Chondrocyte (in vitro differentiated cells): ENCODE measurements at regions not wholly inside any gene's neighbourhood (a gene's known extent, or its start where the extent isn't known, plus 50 kb on each side); places are given as distances from the start of the nearest gene placed in this dataset.

Experiments used
- DNase-seq: peaks from one replicate; pipeline ENCODE4 v3.0.0; 2021; ENCODE audit warnings: mixed read lengths, low spot score
- H3K27ac Mint-ChIP-seq: one replicate; pipeline ENCODE4 v1.8.0; 2021; ENCODE audit warnings: mild to moderate bottlenecking, moderate library complexity, mixed read lengths; ENCODE audit not compliant: unreplicated experiment
- H3K27me3 Mint-ChIP-seq: 2 replicates; pipeline ENCODE4 v1.8.0; 2021; ENCODE audit warnings: low read depth, mixed read lengths
- H3K36me3 Mint-ChIP-seq: 2 replicates; pipeline ENCODE4 v1.8.0; 2021; ENCODE audit warnings: low read depth, mixed read lengths
- H3K4me1 Mint-ChIP-seq: 2 replicates; pipeline ENCODE4 v1.8.0; 2021; ENCODE audit warnings: low read depth, mild to moderate bottlenecking, mixed read lengths
- H3K4me3 Mint-ChIP-seq: one replicate; pipeline ENCODE4 v1.8.0; 2021; ENCODE audit warnings: mild to moderate bottlenecking, moderate library complexity, mixed read lengths; ENCODE audit not compliant: unreplicated experiment
- H3K9me3 Mint-ChIP-seq: 2 replicates; pipeline ENCODE4 v1.8.0; 2021; ENCODE audit warnings: low read depth, mixed read lengths
- TF ChIP-seq, protein P1 (sequence below): fragments of 200-600 bp; sonication (generic); IDR thresholded peaks from 2 replicates; pipeline ENCODE4 v1.5.0; 2021; ENCODE audit warnings: antibody characterized with exemption, mild to moderate bottlenecking, moderate library complexity

DNA sequence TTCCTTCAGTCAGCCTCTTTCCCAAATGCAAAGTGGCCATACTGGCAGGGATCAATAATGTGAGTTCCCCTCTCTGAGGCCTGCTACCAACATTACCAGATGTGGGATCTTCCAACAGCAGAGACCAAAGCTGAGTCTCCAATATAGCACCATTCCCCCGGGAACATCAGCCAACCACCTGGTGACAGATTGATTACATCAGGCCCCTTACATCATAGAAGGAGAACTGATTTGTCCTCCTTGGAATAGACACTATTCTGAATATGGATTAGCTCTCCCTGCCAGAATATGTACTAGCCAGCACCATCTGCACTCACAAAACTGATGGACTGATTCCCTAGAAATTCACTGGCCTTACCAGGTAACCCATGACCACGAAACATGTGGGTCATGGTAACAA, 61.9 kb upstream of the CARMIL1 start:
- no peak for DNase-seq
- TF ChIP-seq, protein P1, sequence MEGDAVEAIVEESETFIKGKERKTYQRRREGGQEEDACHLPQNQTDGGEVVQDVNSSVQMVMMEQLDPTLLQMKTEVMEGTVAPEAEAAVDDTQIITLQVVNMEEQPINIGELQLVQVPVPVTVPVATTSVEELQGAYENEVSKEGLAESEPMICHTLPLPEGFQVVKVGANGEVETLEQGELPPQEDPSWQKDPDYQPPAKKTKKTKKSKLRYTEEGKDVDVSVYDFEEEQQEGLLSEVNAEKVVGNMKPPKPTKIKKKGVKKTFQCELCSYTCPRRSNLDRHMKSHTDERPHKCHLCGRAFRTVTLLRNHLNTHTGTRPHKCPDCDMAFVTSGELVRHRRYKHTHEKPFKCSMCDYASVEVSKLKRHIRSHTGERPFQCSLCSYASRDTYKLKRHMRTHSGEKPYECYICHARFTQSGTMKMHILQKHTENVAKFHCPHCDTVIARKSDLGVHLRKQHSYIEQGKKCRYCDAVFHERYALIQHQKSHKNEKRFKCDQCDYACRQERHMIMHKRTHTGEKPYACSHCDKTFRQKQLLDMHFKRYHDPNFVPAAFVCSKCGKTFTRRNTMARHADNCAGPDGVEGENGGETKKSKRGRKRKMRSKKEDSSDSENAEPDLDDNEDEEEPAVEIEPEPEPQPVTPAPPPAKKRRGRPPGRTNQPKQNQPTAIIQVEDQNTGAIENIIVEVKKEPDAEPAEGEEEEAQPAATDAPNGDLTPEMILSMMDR = no peak
- no peak overlapping the region for H3K27ac Mint-ChIP-seq
- H3K4me1 Mint-ChIP-seq = peaks cover 3% of the 10 kb centered on the region
- H3K27me3 Mint-ChIP-seq = no peaks in the 10 kb centered on the region
- no peaks in the 10 kb centered on the region for H3K9me3 Mint-ChIP-seq
- no peaks in the 10 kb centered on the region for H3K36me3 Mint-ChIP-seq
- H3K4me3 Mint-ChIP-seq = no peak overlapping the region

DNA sequence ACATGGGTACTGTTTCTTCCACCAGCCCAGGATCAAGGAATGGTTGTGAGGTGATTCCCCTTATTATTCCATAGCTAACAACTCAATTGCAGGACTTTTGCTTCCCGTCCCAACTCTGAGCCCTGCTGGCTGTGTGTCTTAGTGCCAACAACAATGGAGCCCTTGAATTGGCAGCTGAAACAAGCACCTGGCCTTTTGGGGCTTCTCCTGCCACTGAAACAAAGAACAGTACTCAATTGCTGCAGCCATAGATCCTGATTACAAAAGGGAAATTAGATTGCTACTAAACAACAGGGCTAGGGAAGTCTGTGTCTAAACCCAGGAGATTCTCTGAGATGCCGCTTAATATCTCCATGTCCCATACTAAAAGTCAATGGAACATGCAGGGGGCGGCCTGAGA, 61.3 kb upstream of the CARMIL1 start:
- peaks cover 4% of the 10 kb centered on the region for H3K4me1 Mint-ChIP-seq
- DNase-seq = no peak
- TF ChIP-seq, protein P1 = no peak
- no peaks in the 10 kb centered on the region for H3K27me3 Mint-ChIP-seq
- no peak overlapping the region for H3K4me3 Mint-ChIP-seq
- H3K27ac Mint-ChIP-seq = no peak overlapping the region
- no peaks in the 10 kb centered on the region for H3K9me3 Mint-ChIP-seq
- no peaks in the 10 kb centered on the region for H3K36me3 Mint-ChIP-seq

DNA sequence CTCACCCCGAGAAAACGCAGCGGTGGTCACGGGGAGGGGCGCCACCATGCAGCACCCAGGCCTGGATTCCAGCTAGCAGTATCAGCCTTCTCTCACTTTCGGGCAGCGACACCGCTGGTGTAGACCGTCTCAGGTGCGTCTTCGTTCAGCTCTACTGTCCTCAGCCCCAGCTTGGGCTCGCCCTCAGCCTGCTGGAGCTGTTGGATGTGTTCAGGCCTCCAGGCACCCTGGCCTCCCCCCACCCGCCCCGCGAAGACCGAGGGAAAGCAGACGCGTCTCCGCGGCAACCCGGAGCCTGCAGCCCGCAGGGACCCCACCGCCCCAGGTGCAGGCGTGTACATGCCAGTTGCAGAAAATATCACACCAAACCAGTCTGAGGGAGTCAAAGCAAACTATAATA, 60.8 kb upstream of the CARMIL1 start:
- no peak overlapping the region for H3K27ac Mint-ChIP-seq
- H3K9me3 Mint-ChIP-seq = no peaks in the 10 kb centered on the region
- TF ChIP-seq, protein P1 = no peak
- peaks cover 8% of the 10 kb centered on the region for H3K4me1 Mint-ChIP-seq
- no peaks in the 10 kb centered on the region for H3K27me3 Mint-ChIP-seq
- no peak for DNase-seq
- H3K4me3 Mint-ChIP-seq = no peak overlapping the region
- no peaks in the 10 kb centered on the region for H3K36me3 Mint-ChIP-seq

DNA sequence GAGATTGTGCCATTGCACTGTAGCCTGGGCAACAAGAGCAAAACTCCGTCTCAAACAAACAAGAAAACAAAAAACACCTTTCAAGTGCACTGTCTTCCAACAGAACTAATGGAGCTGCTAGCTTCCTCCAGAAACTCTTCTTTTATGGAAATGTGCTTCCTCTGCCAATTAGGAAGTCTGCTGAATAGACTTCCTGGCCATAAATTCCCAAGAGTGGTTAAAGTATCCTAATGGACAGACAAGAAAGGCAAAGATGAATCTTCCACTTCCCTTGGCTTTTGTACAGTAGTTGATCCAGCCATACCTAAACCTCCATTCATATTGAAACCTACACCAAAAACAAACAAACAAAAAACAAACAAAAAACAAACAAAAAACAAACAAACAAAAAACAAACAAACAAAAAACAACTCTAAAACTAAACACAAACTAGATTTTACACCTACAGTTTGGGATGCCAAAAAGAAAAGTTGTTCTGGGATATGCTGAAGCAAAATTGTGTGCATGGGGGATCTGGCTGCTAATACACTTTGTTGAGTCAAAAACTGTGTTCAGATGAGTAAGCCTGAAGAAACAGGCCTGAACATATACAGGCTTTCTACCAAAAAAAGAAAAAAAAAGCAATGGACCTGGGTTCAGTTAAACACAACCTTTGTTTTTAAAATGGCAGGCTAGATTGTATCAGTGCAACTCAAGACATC, 59.8 kb upstream of the CARMIL1 start:
- Mint-ChIP-seq H3K4me1 (peaks cover 16% of the 10 kb centered on the region), H3K4me3 (no peak overlapping the region), H3K9me3 (no peaks in the 10 kb centered on the region), H3K36me3 (no peaks in the 10 kb centered on the region), H3K27ac (no peak overlapping the region), H3K27me3 (no peaks in the 10 kb centered on the region)
- TF ChIP-seq, protein P1 = no peak
- no peak for DNase-seq

DNA sequence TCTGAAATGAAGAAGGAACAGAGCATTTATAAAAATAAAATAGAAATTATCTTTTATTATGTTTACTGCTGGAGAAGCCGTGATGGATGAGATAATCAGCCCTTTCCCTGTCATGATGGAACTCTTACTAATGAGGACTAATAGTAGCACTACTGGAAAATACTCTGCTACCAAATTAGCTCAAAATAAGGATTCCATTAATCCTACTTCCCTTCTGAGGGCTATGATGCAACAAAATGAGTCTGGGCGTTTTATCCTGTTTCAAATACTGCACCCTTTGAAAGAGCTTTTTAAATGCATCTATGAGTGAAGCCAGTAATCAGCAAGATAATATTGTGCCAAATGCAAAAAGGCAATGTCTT, 59.3 kb upstream of the CARMIL1 start:
- peaks cover 16% of the 10 kb centered on the region for H3K4me1 Mint-ChIP-seq

More for the DNA sequence above, 59.3 kb upstream of the CARMIL1 start:
- Mint-ChIP-seq H3K27ac (no peak overlapping the region), H3K4me3 (no peak overlapping the region), H3K36me3 (no peaks in the 10 kb centered on the region), H3K9me3 (no peaks in the 10 kb centered on the region), H3K27me3 (no peaks in the 10 kb centered on the region)
- TF ChIP-seq, protein P1 = no peak
- DNase-seq = no peak
